HCT116 (cell line): ENCODE measurements at regions not wholly inside any gene's neighbourhood (a gene's known extent, or its start where the extent isn't known, plus 50 kb on each side); places are given as distances from the start of the nearest gene placed in this dataset.
A peak's percentile ranks its signal among the peaks of the same experiment; 100 is the strongest.

Experiments used
- ATAC-seq: fragments of 200-7000 bp; cut with Tn5 transposase; 2 replicates; pipeline ENCODE4 v1.9.1; 2020; ENCODE audit warnings: mild to moderate bottlenecking, moderate library complexity
- BruUV-seq: library from RNA; stranded (reverse); fragments of 400-500 nt; replicated peaks from 2 replicates; lab custom pipeline; 2021; lab: Mats Ljungman, UMichigan
- CTCF ChIA-PET: fragments of 300-600 bp; sonication (Branson Sonifier 250); formaldehyde crosslinking; loops from one replicate; lab custom pipeline; 2021; ENCODE audit warnings: antibody characterized with exemption; lab: Charles Lee
- POLR2A ChIA-PET: fragments of 300-600, 350-600 bp; sonication (Branson Sonifier 250); formaldehyde crosslinking; loops from one replicate; lab custom pipeline; 2021; ENCODE audit warnings: antibody characterized with exemption; lab: Charles Lee
- RAD21 ChIA-PET, 2 experiments: fragments of 300-600 bp; sonication (Branson Sonifier 250); formaldehyde crosslinking; loops; one replicate each; lab custom pipeline; 2023; ENCODE audit warnings: low total read pairs in 2 of 2; ENCODE audit not compliant: uncharacterized antibody in 2 of 2, unreplicated experiment in 2 of 2, low non-redundant PET in 1 of 2; lab: Charles Lee
- DNase-seq: peaks from one replicate; pipeline ENCODE4 v3.0.0-alpha.2; 2010; ENCODE audit warnings: low read depth, low spot score
- H2AFZ ChIP-seq: fragments of 200-600 bp; shearing (Covaris generic), sonication (generic); 2 replicates; pipeline ENCODE4 v1.6.1; 2017; ENCODE audit warnings: low read depth, mixed run types, mixed read lengths, antibody characterized with exemption, low read length; ENCODE audit not compliant: poor library complexity, severe bottlenecking
- H3K27ac ChIP-seq: 2 replicates; pipeline ENCODE4 v1.5.1; 2012; ENCODE audit warnings: low read depth, low read length
- H3K27me3 ChIP-seq: fragments of 200-600 bp; sonication (generic); 2 replicates; pipeline ENCODE4 v1.6.1; 2016; ENCODE audit warnings: mixed run types, low read length, mixed read lengths; ENCODE audit not compliant: insufficient read depth
- H3K36me3 ChIP-seq, 2 experiments: fragments of 200-500 bp in 1 of 2; fragments of 200-600 bp in 1 of 2; sonication (Bioruptor generic) in 1 of 2; sonication (generic) in 1 of 2; 2 replicates each; pipeline versions ENCODE4 v1.5.1 to v1.6.1; 2014 to 2016; ENCODE audit warnings: low read length in 2 of 2, inconsistent platforms in 1 of 2, mixed read lengths in 1 of 2, mixed run types in 1 of 2; ENCODE audit not compliant: insufficient read depth in 2 of 2, control insufficient read depth in 1 of 2
- H3K4me1 ChIP-seq, 2 experiments: fragments of 200-600 bp in 1 of 2; sonication (generic) in 1 of 2; 2 replicates each; pipeline versions ENCODE4 v1.5.1 to v1.6.1; 2012 to 2017; ENCODE audit warnings: low read length in 2 of 2, inconsistent platforms in 1 of 2, mild to moderate bottlenecking in 1 of 2, mixed read lengths in 1 of 2, mixed run types in 1 of 2, moderate library complexity in 1 of 2; ENCODE audit not compliant: insufficient read depth in 2 of 2, control insufficient read depth in 1 of 2
- H3K4me2 ChIP-seq: fragments of 200-600 bp; sonication (generic); 2 replicates; pipeline ENCODE4 v1.6.1; 2017; ENCODE audit warnings: mixed run types, low read length, mixed read lengths
- H3K4me3 ChIP-seq, 2 experiments: fragments of 200-600 bp in 1 of 2; sonication (generic) in 1 of 2; replicated peaks in 1 of 2; 2 replicates each; pipeline ENCODE4 v1.5.1; 2011 to 2016; ENCODE audit warnings: low read length in 2 of 2, control low read depth in 1 of 2, low read depth in 1 of 2, mild to moderate bottlenecking in 1 of 2, mixed read lengths in 1 of 2, mixed run types in 1 of 2
- H3K79me2 ChIP-seq: fragments of 200-600 bp; sonication (generic); 2 replicates; pipeline ENCODE4 v1.6.1; 2017; ENCODE audit warnings: mild to moderate bottlenecking, mixed run types, low read length, moderate library complexity, mixed read lengths; ENCODE audit not compliant: insufficient read depth
- H3K9ac ChIP-seq: fragments of 200-600 bp; sonication (generic); 2 replicates; pipeline ENCODE4 v1.6.1; 2016; ENCODE audit warnings: low read length, mixed read lengths
- H3K9me2 ChIP-seq: fragments of 200-600 bp; sonication (generic), shearing (Covaris generic); 2 replicates; pipeline ENCODE4 v1.6.1; 2017; ENCODE audit warnings: mixed run types, mild to moderate bottlenecking, moderate library complexity; ENCODE audit not compliant: insufficient read depth
- H3K9me3 ChIP-seq, 2 experiments: fragments of 200-500 bp in 1 of 2; fragments of 200-600 bp in 1 of 2; sonication (Bioruptor generic) in 1 of 2; sonication (generic) in 1 of 2; 2 replicates each; pipeline ENCODE4 v1.6.1; 2014 to 2017; ENCODE audit warnings: low read length in 2 of 2, mixed read lengths in 2 of 2, inconsistent platforms in 1 of 2, low read depth in 1 of 2, mild to moderate bottlenecking in 1 of 2, mixed run types in 1 of 2, moderate library complexity in 1 of 2; ENCODE audit not compliant: control insufficient read depth in 1 of 2, insufficient read depth in 1 of 2
- H4K20me1 ChIP-seq: fragments of 200-600 bp; sonication (generic), shearing (Covaris generic); 2 replicates; pipeline ENCODE4 v1.6.1; 2017; ENCODE audit warnings: mixed run types, mild to moderate bottlenecking, moderate library complexity; ENCODE audit not compliant: insufficient read depth
- EZH2 ChIP-seq: fragments of 200-600 bp; sonication (generic); IDR thresholded peaks from 2 replicates; pipeline ENCODE4 v1.6.1; 2017; ENCODE audit warnings: antibody characterized with exemption, mixed run types
- FOSL1 ChIP-seq: IDR thresholded peaks from 2 replicates; pipeline ENCODE4 v1.6.1; 2012; ENCODE audit warnings: low read depth
- POLR2A ChIP-seq: IDR thresholded peaks from 2 replicates; pipeline ENCODE4 v1.7.0; 2011; ENCODE audit warnings: borderline replicate concordance; ENCODE audit not compliant: insufficient read depth, insufficient read length; ENCODE audit errors: extremely low read depth
- POLR2AphosphoS5 ChIP-seq: IDR thresholded peaks from 2 replicates; pipeline ENCODE4 v1.6.1; 2011; ENCODE audit warnings: mild to moderate bottlenecking, low read depth, low read length, moderate library complexity
- RAD21 ChIP-seq: IDR thresholded peaks from 2 replicates; pipeline ENCODE4 v1.6.1; 2012; ENCODE audit warnings: low read depth, mild to moderate bottlenecking
- SP1 ChIP-seq: IDR thresholded peaks from 2 replicates; pipeline ENCODE4 v1.6.1; 2012; ENCODE audit warnings: low read depth
- TCF7L2 ChIP-seq: IDR thresholded peaks from 2 replicates; pipeline ENCODE4 v1.7.0; 2011; ENCODE audit warnings: borderline replicate concordance, inconsistent platforms; ENCODE audit not compliant: insufficient read depth, insufficient read length; ENCODE audit errors: extremely low read depth
- intact Hi-C: fragments of 100-400 bp; cut with micrococcal nuclease; formaldehyde crosslinking; loops from 2 replicates; pipeline ENCODE4 v1.10.0; 2022
- TF ChIP-seq, protein P1 (sequence below), 3 experiments: fragments of 200-600 bp in 1 of 3; sonication (generic) in 1 of 3; IDR thresholded peaks in 2 of 3; conservative IDR thresholded peaks in 1 of 3; 2 replicates each; pipeline ENCODE4 v1.5.1; 2012 to 2017; ENCODE audit warnings: low read depth in 2 of 3, low read length in 2 of 3, antibody characterized with exemption in 1 of 3, borderline replicate concordance in 1 of 3, control low read depth in 1 of 3, mild to moderate bottlenecking in 1 of 3, mixed read lengths in 1 of 3, mixed run types in 1 of 3, moderate library complexity in 1 of 3; ENCODE audit not compliant: insufficient read depth in 1 of 3
- TF ChIP-seq, protein P2 (sequence below): IDR thresholded peaks from 2 replicates; pipeline ENCODE4 v1.6.1; 2011; ENCODE audit warnings: mild to moderate bottlenecking, low read length, moderate library complexity; ENCODE audit not compliant: insufficient replicate concordance; ENCODE audit errors: extremely low read depth

DNA sequence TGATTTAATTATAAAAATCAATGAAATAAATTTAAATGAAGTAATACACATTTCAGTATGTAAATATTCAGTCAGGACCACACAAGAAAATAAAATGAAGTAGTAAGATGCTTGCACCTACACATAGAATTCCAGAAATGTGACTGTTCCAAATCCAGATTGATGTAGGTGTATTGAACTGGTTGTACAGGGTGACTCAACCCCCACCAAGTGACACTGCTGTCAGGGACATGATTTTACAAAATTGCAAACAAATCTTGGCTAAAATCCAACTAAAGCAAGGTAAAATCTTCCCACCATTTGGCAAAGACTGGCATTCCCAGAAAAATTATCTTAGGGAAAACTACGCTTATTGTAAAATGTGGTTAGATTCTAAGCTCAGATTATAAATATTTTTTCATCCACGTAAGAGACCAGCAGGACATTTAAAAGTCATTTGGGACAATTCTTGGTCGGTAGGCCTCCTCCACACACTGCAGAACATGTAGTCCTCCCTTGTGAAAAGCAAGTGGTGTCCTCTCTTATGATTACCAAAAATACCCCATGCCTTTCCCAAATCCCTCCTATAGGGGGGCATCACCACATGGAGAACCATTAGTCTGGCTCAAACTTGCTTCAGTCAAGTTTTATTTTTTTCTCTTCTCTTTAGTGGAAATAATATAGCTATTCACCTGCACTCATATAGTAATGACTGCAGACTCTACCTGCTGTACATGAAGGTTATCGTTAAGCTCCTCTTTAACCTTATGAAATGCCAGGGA is 287.1 kb upstream of the SMIM30 start:
- CTCF ChIA-PET, result interaction anchor here (1.4 to 2.9 kb wide), 3 partner anchors 16 to 305 kb away, joined by 7 to 22 read pairs (median 7); no protein-coding TSS in a partner anchor
- H2AFZ ChIP-seq, result no peak overlapping the region
- POLR2A ChIA-PET, result no interaction called here

DNA sequence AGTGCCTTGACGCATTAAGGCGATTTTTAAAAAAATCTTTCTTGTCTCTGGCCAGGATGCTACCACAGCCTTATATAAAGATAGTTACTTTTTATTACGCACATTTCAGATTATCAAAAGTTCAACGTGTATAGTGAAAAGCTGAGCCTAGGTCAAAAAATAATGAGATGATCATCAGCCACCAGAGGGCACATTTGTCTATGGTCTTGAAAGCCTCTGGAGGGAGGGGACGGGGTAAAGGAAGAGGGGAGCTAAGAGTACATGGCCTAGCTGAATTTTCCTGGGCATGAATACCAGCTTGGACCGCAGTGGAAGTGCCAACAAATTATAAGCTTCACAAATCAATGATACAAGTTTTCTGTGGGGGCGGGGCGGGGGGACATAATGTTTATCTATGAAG is 285.9 kb upstream of the SMIM30 start:
- DNase-seq (peak; percentile 29), ATAC-seq (peak; percentile 87)
- no peaks in the 10 kb centered on the region for H3K4me1 ChIP-seq
- ChIA-PET CTCF (interaction anchor here (0.7 to 2.9 kb wide), 11 partner anchors 10 to 307 kb away, joined by 3 to 22 read pairs (median 3); no protein-coding TSS in a partner anchor), RAD21 (interaction anchor here (0.6 to 0.7 kb wide), 2 partner anchors 389 to 677 kb away, joined by 3 to 4 read pairs; no protein-coding TSS in a partner anchor), POLR2A (no interaction called here)
- H3K27me3 ChIP-seq, result no peaks in the 10 kb centered on the region
- H3K4me3 ChIP-seq, result no peak overlapping the region
- H3K4me2 ChIP-seq, result no peak overlapping the region
- H4K20me1 ChIP-seq, result no peaks in the 10 kb centered on the region
- H3K36me3 ChIP-seq, result no peaks in the 10 kb centered on the region
- peak overlapping the region; percentile 55 for H2AFZ ChIP-seq
- H3K9ac ChIP-seq, result no peak overlapping the region
- intact Hi-C loops, result loop anchor here (1.0 to 5.0 kb wide), 2 partner anchors 294 to 308 kb away; no protein-coding TSS in a partner anchor
- no peaks in the 10 kb centered on the region for H3K9me2 ChIP-seq
- H3K27ac ChIP-seq, result no peak overlapping the region
- no TSS peak for BruUV-seq
- no peaks in the 10 kb centered on the region for H3K79me2 ChIP-seq
- H3K9me3 ChIP-seq, result no peaks in the 10 kb centered on the region
- TF ChIP-seq, protein P1, sequence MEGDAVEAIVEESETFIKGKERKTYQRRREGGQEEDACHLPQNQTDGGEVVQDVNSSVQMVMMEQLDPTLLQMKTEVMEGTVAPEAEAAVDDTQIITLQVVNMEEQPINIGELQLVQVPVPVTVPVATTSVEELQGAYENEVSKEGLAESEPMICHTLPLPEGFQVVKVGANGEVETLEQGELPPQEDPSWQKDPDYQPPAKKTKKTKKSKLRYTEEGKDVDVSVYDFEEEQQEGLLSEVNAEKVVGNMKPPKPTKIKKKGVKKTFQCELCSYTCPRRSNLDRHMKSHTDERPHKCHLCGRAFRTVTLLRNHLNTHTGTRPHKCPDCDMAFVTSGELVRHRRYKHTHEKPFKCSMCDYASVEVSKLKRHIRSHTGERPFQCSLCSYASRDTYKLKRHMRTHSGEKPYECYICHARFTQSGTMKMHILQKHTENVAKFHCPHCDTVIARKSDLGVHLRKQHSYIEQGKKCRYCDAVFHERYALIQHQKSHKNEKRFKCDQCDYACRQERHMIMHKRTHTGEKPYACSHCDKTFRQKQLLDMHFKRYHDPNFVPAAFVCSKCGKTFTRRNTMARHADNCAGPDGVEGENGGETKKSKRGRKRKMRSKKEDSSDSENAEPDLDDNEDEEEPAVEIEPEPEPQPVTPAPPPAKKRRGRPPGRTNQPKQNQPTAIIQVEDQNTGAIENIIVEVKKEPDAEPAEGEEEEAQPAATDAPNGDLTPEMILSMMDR (IDR thresholded peaks at IDR 0.05 in 2 of 3, conservative IDR thresholded peaks at IDR 0.05 in 1 of 3; ENCODE audit: borderline replicate concordance in 1 of 3, insufficient read depth in 1 of 3, low read depth in 2 of 3, low read length in 2 of 3), result peak; percentile 40 to 55 (median 43); a peak in 5 of 6 replicates
- TF ChIP-seq FOSL1 (no peak), POLR2A (no peak), RAD21 (peak; percentile 58), POLR2AphosphoS5 (no peak), TCF7L2 (no peak)
- TF ChIP-seq, protein P2, sequence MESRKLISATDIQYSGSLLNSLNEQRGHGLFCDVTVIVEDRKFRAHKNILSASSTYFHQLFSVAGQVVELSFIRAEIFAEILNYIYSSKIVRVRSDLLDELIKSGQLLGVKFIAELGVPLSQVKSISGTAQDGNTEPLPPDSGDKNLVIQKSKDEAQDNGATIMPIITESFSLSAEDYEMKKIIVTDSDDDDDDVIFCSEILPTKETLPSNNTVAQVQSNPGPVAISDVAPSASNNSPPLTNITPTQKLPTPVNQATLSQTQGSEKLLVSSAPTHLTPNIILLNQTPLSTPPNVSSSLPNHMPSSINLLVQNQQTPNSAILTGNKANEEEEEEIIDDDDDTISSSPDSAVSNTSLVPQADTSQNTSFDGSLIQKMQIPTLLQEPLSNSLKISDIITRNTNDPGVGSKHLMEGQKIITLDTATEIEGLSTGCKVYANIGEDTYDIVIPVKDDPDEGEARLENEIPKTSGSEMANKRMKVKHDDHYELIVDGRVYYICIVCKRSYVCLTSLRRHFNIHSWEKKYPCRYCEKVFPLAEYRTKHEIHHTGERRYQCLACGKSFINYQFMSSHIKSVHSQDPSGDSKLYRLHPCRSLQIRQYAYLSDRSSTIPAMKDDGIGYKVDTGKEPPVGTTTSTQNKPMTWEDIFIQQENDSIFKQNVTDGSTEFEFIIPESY, result no peak

More for the DNA sequence above, 287.1 kb upstream of the SMIM30 start:
- Histone ChIP-seq H4K20me1 (no peaks in the 10 kb centered on the region), H3K27ac (no peak overlapping the region), H3K36me3 (no peaks in the 10 kb centered on the region), H3K79me2 (no peaks in the 10 kb centered on the region), H3K9ac (no peak overlapping the region), H3K9me3 (no peaks in the 10 kb centered on the region), H3K27me3 (no peaks in the 10 kb centered on the region), H3K9me2 (no peaks in the 10 kb centered on the region), H3K4me1 (no peaks in the 10 kb centered on the region), H3K4me2 (no peak overlapping the region), H3K4me3 (no peak overlapping the region)
- no TSS peak for BruUV-seq
- DNase-seq (no peak), ATAC-seq (no peak)
- intact Hi-C loops, result no loop called here
- RAD21 ChIA-PET, result no interaction called here
- TF ChIP-seq POLR2AphosphoS5 (no peak), SP1 (no peak), EZH2 (no peak)
- TF ChIP-seq, protein P1 (IDR thresholded peaks at IDR 0.05 in 2 of 3, conservative IDR thresholded peaks at IDR 0.05 in 1 of 3; ENCODE audit: borderline replicate concordance in 1 of 3, insufficient read depth in 1 of 3, low read depth in 2 of 3, low read length in 2 of 3), result peak in 1 of 3 experiments; percentile 16; a peak in 1 of 6 replicates
